Thyroid gland (tissue), 4 donors: ENCODE measurements at regions not wholly inside any gene's neighbourhood (a gene's known extent, or its start where the extent isn't known, plus 50 kb on each side); places are given as distances from the start of the nearest gene placed in this dataset.

ENCODE experiments used
- DNase-seq, 2 donors: peaks; one replicate each; pipeline ENCODE4 v3.0.0-alpha.2; 2019
- H3K27ac ChIP-seq, 3 donors: fragments of 200-600 bp; sonication (generic); 1 replicate in 2 of 3; 2 replicates in 1 of 3; pipeline ENCODE4 v1.5.1; 2016 to 2019; ENCODE audit warnings: mild to moderate bottlenecking in 1 of 3, moderate library complexity in 1 of 3
- H3K27me3 ChIP-seq: fragments of 200-600 bp; sonication (generic); one replicate; pipeline ENCODE4 v1.5.1; 2019
- H3K36me3 ChIP-seq, 2 donors: fragments of 200-600 bp; sonication (generic); one replicate each; pipeline ENCODE4 v1.5.1; 2016 to 2019
- H3K4me1 ChIP-seq, 2 donors: fragments of 200-600 bp; sonication (generic); one replicate each; pipeline ENCODE4 v1.5.1; 2017 to 2019
- H3K4me3 ChIP-seq, 3 donors: fragments of 200-600 bp; sonication (generic); replicated peaks in 1 of 3; 1 replicate in 2 of 3; 2 replicates in 1 of 3; pipeline ENCODE4 v1.5.1; 2016; ENCODE audit warnings: mild to moderate bottlenecking in 1 of 3
- H3K9me3 ChIP-seq: fragments of 200-600 bp; sonication (generic); one replicate; pipeline ENCODE4 v1.5.1; 2017
- CTCF ChIP-seq, 6 experiments: fragments of 200-600 bp in 3 of 6; fragments of 450-650 bp in 3 of 6; sonication (generic) in 3 of 6; IDR thresholded peaks; one replicate each; pipeline ENCODE4 v1.5.1; 2016 to 2019; ENCODE audit warnings: antibody characterized with exemption in 6 of 6, mild to moderate bottlenecking in 2 of 6, inconsistent platforms in 1 of 6, moderate library complexity in 1 of 6
- POLR2A ChIP-seq, 2 donors: fragments of 450-650 bp; IDR thresholded peaks; one replicate each; pipeline ENCODE4 v1.6.1; 2017; ENCODE audit warnings: antibody characterized with exemption in 2 of 2, mild to moderate bottlenecking in 2 of 2, moderate library complexity in 1 of 2
- WGBS, 2 donors: methylation state at CpG; one replicate each; pipeline ENCODE4 v1.1.5; 2017; 5-methylcytosine and 5-hydroxymethylcytosine counted together
- intact Hi-C: fragments of 100-400 bp; cut with DNase I; formaldehyde crosslinking; loops from one replicate; pipeline ENCODE4 v1.15.1; 2023

- Histone ChIP-seq H3K9me3 (no peaks in the 10 kb centered on the region), H3K27me3 (no peaks in the 10 kb centered on the region), H3K36me3 (no peaks in the 10 kb centered on the region), H3K27ac (peak overlapping the region in 1 of 3 donors; percentile 61), H3K4me1 (peaks cover 4 to 5% of the 10 kb centered on the region in 2 donors), H3K4me3 (peak overlapping the region in 2 of 3 donors; percentile 35 to 37)
- TF ChIP-seq POLR2A (IDR thresholded peaks at IDR 0.05) (no peak), CTCF (IDR thresholded peaks at IDR 0.05) (peak; percentile 92 to 99 (median 96))
- WGBS, 2 donors = 8 to 13% methylated on average over 41 to 52 of the region's 54 CpGs
- peak; percentile 73 to 78 for DNase-seq
- intact Hi-C loops = loop anchor here (5.0 kb wide), 1 partner anchor 174 kb away; no protein-coding TSS in a partner anchor
Observed at GRCh38 chr12:38138225-38139221, 178.1 kb upstream of the ALG10B start.

- DNase-seq = no peak
- Histone ChIP-seq H3K9me3 (no peaks in the 10 kb centered on the region), H3K36me3 (no peaks in the 10 kb centered on the region), H3K27me3 (no peaks in the 10 kb centered on the region), H3K4me1 (peaks cover 4 to 11% of the 10 kb centered on the region in 2 donors), H3K27ac (no peak overlapping the region), H3K4me3 (no peak overlapping the region)
- 78 to 84% methylated on average over 13 of the region's 13 CpGs for WGBS, 2 donors
- TF ChIP-seq CTCF (IDR thresholded peaks at IDR 0.05) = no peak
- no peak for TF ChIP-seq POLR2A (IDR thresholded peaks at IDR 0.05)
- intact Hi-C loops = loop anchor here (5.0 kb wide), 1 partner anchor 173 kb away; no protein-coding TSS in a partner anchor
Observed at GRCh38 chr12:38139456-38139855, 177.1 kb upstream of the ALG10B start.

GRCh38 chr12:38141239-38141638, 175.3 kb upstream of the ALG10B start:
- WGBS, 2 donors = 84 to 87% methylated on average over 8 of the region's 8 CpGs
- H3K4me1 ChIP-seq = peaks cover 4 to 12% of the 10 kb centered on the region in 2 donors
- no peak overlapping the region for H3K4me3 ChIP-seq
- H3K27me3 ChIP-seq = no peaks in the 10 kb centered on the region
- no peaks in the 10 kb centered on the region for H3K9me3 ChIP-seq
- DNase-seq = no peak
- H3K27ac ChIP-seq = no peak overlapping the region
- intact Hi-C loops = no loop called here
- TF ChIP-seq POLR2A (IDR thresholded peaks at IDR 0.05) (no peak), CTCF (IDR thresholded peaks at IDR 0.05) (no peak)
- no peaks in the 10 kb centered on the region for H3K36me3 ChIP-seq

- TF ChIP-seq CTCF (IDR thresholded peaks at IDR 0.05) = no peak
- no peak for TF ChIP-seq POLR2A (IDR thresholded peaks at IDR 0.05)
- Histone ChIP-seq H3K4me1 (peaks cover 4 to 12% of the 10 kb centered on the region in 2 donors), H3K4me3 (no peak overlapping the region), H3K27ac (no peak overlapping the region), H3K9me3 (no peaks in the 10 kb centered on the region), H3K36me3 (no peaks in the 10 kb centered on the region), H3K27me3 (no peaks in the 10 kb centered on the region)
- 74 to 84% methylated on average over 8 to 9 of the region's 9 CpGs for WGBS, 2 donors
- intact Hi-C loops = no loop called here
- DNase-seq = no peak
Observed at GRCh38 chr12:38141861-38142260, 174.7 kb upstream of the ALG10B start.

GRCh38 chr12:38142974-38143373, 173.6 kb upstream of the ALG10B start:
- WGBS, 2 donors = 86 to 89% methylated on average over 4 to 5 of the region's 5 CpGs

More at GRCh38 chr12:38142974-38143373, 173.6 kb upstream of the ALG10B start:
- Histone ChIP-seq H3K36me3 (no peaks in the 10 kb centered on the region), H3K27me3 (no peaks in the 10 kb centered on the region), H3K27ac (no peak overlapping the region), H3K4me3 (no peak overlapping the region), H3K9me3 (no peaks in the 10 kb centered on the region), H3K4me1 (peaks cover 4 to 13% of the 10 kb centered on the region in 2 donors)
- intact Hi-C loops = no loop called here
- no peak for DNase-seq
- TF ChIP-seq POLR2A (IDR thresholded peaks at IDR 0.05) = no peak
- TF ChIP-seq CTCF (IDR thresholded peaks at IDR 0.05) = no peak
